B cell (primary cell): ENCODE measurements at regions not wholly inside any gene's neighbourhood (a gene's known extent, or its start where the extent isn't known, plus 50 kb on each side); places are given as distances from the start of the nearest gene placed in this dataset.

Experiments used
- CTCF ChIP-seq: fragments of 200-600 bp; IDR thresholded peaks from one replicate; pipeline ENCODE4 v1.8.0; 2022; ENCODE audit warnings: antibody characterized with exemption, mild to moderate bottlenecking
- EZH2 ChIP-seq: IDR thresholded peaks from 2 replicates; pipeline ENCODE4 v1.6.1; 2012; ENCODE audit warnings: borderline replicate concordance, low read depth, mild to moderate bottlenecking, moderate library complexity, low read length; ENCODE audit not compliant: insufficient read depth, poor library complexity, severe bottlenecking

GRCh38 chr2:104572834-104573233 lies 281.1 kb upstream of the POU3F3 start:
- TF ChIP-seq CTCF (no peak), EZH2 (no peak)
